Tibial nerve (tissue), 4 donors: ENCODE measurements at regions not wholly inside any gene's neighbourhood (a gene's known extent, or its start where the extent isn't known, plus 50 kb on each side); places are given as distances from the start of the nearest gene placed in this dataset.

Experiments
- DNase-seq, 2 donors: peaks; one replicate each; pipeline ENCODE4 v3.0.0-alpha.2; 2019; ENCODE audit warnings: low spot score in 2 of 2
- H3K27ac ChIP-seq, 4 donors: fragments of 200-600 bp; sonication (generic) in 3 of 4; one replicate each; pipeline ENCODE4 v1.5.1; 2017 to 2019; ENCODE audit warnings: mild to moderate bottlenecking in 1 of 4
- H3K27me3 ChIP-seq, 2 donors: fragments of 200-600 bp; sonication (generic) in 1 of 2; one replicate each; pipeline versions ENCODE4 v1.5.1 to v1.6.0; 2017 to 2019
- H3K36me3 ChIP-seq, 3 donors: fragments of 200-600 bp; sonication (generic); one replicate each; pipeline ENCODE4 v1.5.1; 2018 to 2019
- H3K4me1 ChIP-seq, 4 donors: fragments of 200-600 bp; sonication (generic) in 3 of 4; one replicate each; pipeline ENCODE4 v1.5.1; 2017 to 2019
- H3K4me3 ChIP-seq, 4 donors: fragments of 200-600 bp; sonication (generic) in 3 of 4; one replicate each; pipeline ENCODE4 v1.5.1; 2017 to 2019; ENCODE audit warnings: mild to moderate bottlenecking in 1 of 4, moderate library complexity in 1 of 4
- H3K9me3 ChIP-seq, 4 donors: fragments of 200-600 bp; sonication (generic) in 3 of 4; one replicate each; pipeline ENCODE4 v1.5.1; 2017 to 2019
- EP300 ChIP-seq, 2 donors: sonication (generic); formaldehyde crosslinking; IDR thresholded peaks; one replicate each; pipeline ENCODE4 v1.6.1; 2017; ENCODE audit warnings: antibody characterized with exemption in 2 of 2, mild to moderate bottlenecking in 1 of 2
- POLR2A ChIP-seq, 2 donors: fragments of 450-650 bp; IDR thresholded peaks; one replicate each; pipeline ENCODE4 v1.6.1; 2017; ENCODE audit warnings: antibody characterized with exemption in 2 of 2, mild to moderate bottlenecking in 2 of 2, moderate library complexity in 2 of 2
- WGBS, 2 donors: methylation state at CpG; one replicate each; pipeline ENCODE4 v1.1.5; 2018; 5-methylcytosine and 5-hydroxymethylcytosine counted together
- TF ChIP-seq, protein P1 (sequence below), 5 experiments: fragments of 200-600 bp in 3 of 5; fragments of 450-650 bp in 2 of 5; sonication (generic) in 3 of 5; IDR thresholded peaks; one replicate each; pipeline ENCODE4 v1.5.1; 2016 to 2019; ENCODE audit warnings: antibody characterized with exemption in 5 of 5, mild to moderate bottlenecking in 3 of 5, moderate library complexity in 2 of 5

DNA sequence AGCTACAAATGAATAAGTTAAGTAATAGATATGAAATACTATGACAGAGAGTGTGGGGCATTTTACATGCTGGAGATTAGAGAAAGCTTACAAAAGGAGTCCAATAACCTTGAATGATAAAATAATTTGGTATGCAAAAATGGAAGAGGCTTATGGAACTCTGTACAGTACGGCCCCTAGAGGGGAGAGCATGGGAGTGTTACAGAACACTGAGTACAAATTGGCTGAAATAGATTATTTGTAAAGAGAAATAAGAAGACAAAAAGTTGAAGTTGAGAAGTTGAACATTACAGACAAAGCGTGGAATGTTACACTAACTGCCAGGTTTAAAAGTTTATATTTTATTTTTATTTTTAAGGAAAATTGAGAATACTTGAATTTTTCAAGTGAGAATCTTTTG is 192.1 kb upstream of the DOK6 start:
- TF ChIP-seq EP300 (IDR thresholded peaks at IDR 0.05) (no peak), POLR2A (IDR thresholded peaks at IDR 0.05) (no peak)
- TF ChIP-seq, protein P1, sequence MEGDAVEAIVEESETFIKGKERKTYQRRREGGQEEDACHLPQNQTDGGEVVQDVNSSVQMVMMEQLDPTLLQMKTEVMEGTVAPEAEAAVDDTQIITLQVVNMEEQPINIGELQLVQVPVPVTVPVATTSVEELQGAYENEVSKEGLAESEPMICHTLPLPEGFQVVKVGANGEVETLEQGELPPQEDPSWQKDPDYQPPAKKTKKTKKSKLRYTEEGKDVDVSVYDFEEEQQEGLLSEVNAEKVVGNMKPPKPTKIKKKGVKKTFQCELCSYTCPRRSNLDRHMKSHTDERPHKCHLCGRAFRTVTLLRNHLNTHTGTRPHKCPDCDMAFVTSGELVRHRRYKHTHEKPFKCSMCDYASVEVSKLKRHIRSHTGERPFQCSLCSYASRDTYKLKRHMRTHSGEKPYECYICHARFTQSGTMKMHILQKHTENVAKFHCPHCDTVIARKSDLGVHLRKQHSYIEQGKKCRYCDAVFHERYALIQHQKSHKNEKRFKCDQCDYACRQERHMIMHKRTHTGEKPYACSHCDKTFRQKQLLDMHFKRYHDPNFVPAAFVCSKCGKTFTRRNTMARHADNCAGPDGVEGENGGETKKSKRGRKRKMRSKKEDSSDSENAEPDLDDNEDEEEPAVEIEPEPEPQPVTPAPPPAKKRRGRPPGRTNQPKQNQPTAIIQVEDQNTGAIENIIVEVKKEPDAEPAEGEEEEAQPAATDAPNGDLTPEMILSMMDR (IDR thresholded peaks at IDR 0.05): no peak
- no peak overlapping the region for H3K27ac ChIP-seq
- no peaks in the 10 kb centered on the region for H3K27me3 ChIP-seq
- no peak overlapping the region for H3K4me3 ChIP-seq
- H3K4me1 ChIP-seq: no peaks in the 10 kb centered on the region
- H3K36me3 ChIP-seq: no peaks in the 10 kb centered on the region
- 85 to 94% methylated on average over 2 of the region's 2 CpGs for WGBS, 2 donors
- DNase-seq: no peak
- H3K9me3 ChIP-seq: no peaks in the 10 kb centered on the region

DNA sequence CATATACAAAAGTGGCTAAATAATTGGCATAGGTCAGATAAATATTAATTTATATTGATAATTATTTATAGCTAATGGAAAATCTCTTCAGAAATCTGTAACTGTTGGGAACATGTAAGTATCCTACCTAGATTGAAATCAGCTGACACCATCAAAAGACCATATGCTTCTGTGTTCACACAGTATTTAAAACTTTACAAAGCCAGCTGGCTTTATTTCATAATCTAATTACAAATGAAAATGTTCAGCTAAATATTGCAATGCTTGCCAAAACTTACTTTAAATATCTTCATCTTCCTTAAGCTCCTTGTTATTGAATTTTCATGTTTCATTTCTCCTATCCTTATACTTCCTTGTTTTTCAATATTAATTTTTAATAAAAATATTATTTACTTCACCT is 190.9 kb upstream of the DOK6 start:
- no peaks in the 10 kb centered on the region for H3K36me3 ChIP-seq
- H3K9me3 ChIP-seq: no peaks in the 10 kb centered on the region
- DNase-seq: no peak
- H3K4me3 ChIP-seq: no peak overlapping the region
- no peak overlapping the region for H3K27ac ChIP-seq
- no peaks in the 10 kb centered on the region for H3K4me1 ChIP-seq
- no peak for TF ChIP-seq POLR2A (IDR thresholded peaks at IDR 0.05)
- TF ChIP-seq, protein P1 (IDR thresholded peaks at IDR 0.05): no peak
- no peak for TF ChIP-seq EP300 (IDR thresholded peaks at IDR 0.05)
- no peaks in the 10 kb centered on the region for H3K27me3 ChIP-seq

DNA sequence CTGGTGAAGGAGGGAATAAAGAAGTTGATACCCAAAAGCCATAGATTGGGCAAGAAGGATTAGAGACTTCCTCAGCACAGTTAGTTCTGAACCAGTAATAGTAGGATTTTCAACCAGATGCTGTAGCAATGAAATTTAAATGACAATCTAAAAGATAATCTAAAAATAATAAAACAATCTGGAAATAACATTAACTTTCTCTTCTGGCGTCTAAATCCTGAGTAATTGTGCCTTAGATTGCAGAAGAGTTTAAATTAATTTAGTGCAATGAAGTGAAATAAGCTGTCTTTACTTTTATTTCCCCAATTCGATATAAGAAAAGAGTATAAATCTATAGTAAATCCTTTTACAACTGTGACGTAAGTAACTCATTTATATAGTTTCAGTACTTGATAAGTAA is 186.8 kb upstream of the DOK6 start:
- no peak for TF ChIP-seq EP300 (IDR thresholded peaks at IDR 0.05)
- TF ChIP-seq POLR2A (IDR thresholded peaks at IDR 0.05): no peak
- TF ChIP-seq, protein P1 (IDR thresholded peaks at IDR 0.05): no peak
- 85 to 89% methylated on average over 3 of the region's 3 CpGs for WGBS, 2 donors
- H3K27ac ChIP-seq: no peak overlapping the region

DNA sequence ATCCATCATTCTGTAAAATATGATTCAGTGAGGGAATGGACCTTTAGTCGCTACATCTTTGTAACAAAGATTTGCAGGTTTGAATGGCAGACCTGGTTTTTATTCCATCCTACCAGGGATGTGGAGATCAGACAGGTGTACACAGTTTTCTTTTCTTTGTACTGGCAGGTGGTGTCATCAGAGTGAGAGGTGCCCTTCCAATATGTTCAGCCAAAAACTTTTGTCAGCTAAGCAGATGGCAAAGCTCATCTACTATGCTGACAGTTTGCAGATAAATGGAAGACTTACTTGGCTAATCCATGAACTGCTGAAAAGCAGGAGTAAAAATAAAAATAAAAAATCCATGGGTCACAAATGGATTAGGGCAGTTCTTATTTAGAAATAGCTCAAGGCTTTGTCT is 185.5 kb upstream of the DOK6 start:
- DNase-seq: no peak
- Histone ChIP-seq H3K4me1 (no peaks in the 10 kb centered on the region), H3K4me3 (no peak overlapping the region), H3K9me3 (no peaks in the 10 kb centered on the region), H3K36me3 (no peaks in the 10 kb centered on the region), H3K27me3 (no peaks in the 10 kb centered on the region), H3K27ac (no peak overlapping the region)
- 94 to 96% methylated on average over 1 of the region's 1 CpG for WGBS, 2 donors
- TF ChIP-seq EP300 (IDR thresholded peaks at IDR 0.05) (no peak), POLR2A (IDR thresholded peaks at IDR 0.05) (no peak)
- TF ChIP-seq, protein P1 (IDR thresholded peaks at IDR 0.05): no peak

More for the DNA sequence above, 186.8 kb upstream of the DOK6 start:
- H3K27me3 ChIP-seq: no peaks in the 10 kb centered on the region
- no peaks in the 10 kb centered on the region for H3K9me3 ChIP-seq
- no peaks in the 10 kb centered on the region for H3K36me3 ChIP-seq
- DNase-seq: no peak
- H3K4me1 ChIP-seq: no peaks in the 10 kb centered on the region
- H3K4me3 ChIP-seq: no peak overlapping the region

DNA sequence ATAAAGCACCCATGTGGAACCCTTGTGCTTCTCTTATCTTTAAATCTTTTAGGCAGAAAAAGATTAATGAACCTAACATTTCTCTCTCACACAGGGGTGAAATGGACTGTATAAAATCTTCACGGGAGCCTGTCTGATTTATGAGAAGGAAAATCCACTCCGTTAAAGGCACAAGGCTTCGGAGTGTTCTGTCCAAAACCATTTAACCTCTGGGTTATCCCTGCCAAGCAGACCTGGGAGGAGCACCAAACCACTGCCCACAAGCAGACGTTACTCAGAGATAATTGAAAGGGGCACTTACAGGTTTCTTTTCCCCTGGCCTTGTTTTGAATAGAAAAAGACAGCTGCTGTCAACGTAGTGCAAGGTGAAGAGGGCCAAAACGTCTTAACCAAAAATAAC is 184.4 kb upstream of the DOK6 start:
- H3K9me3 ChIP-seq: no peaks in the 10 kb centered on the region
- H3K27me3 ChIP-seq: no peaks in the 10 kb centered on the region
- DNase-seq: no peak
- no peak overlapping the region for H3K4me3 ChIP-seq
- no peaks in the 10 kb centered on the region for H3K36me3 ChIP-seq
- WGBS, 2 donors: 48 to 59% methylated on average over 6 of the region's 6 CpGs
- no peak overlapping the region for H3K27ac ChIP-seq
- no peaks in the 10 kb centered on the region for H3K4me1 ChIP-seq
- TF ChIP-seq POLR2A (IDR thresholded peaks at IDR 0.05) (no peak), EP300 (IDR thresholded peaks at IDR 0.05) (no peak)
- TF ChIP-seq, protein P1 (IDR thresholded peaks at IDR 0.05): no peak
